Midbrain (tissue), 1 donor: ENCODE measurements at regions not wholly inside any gene's neighbourhood (a gene's known extent, or its start where the extent isn't known, plus 50 kb on each side); places are given as distances from the start of the nearest gene placed in this dataset.
"Not testable (repeated sequence)": the region's sequence is repeated elsewhere in the genome, so short reads cannot be mapped to it uniquely, and the experiment has no call there.

ENCODE experiments used
- DNase-seq: peaks from one replicate; lab custom pipeline; 2025; lab: John Stamatoyannopoulos, UW

- DNase-seq: no peak
Observed at GRCh38 chr13:50229960-50230661, 214.9 kb downstream of the KCNRG start.

GRCh38 chr13:50230662-50230978 lies 215.4 kb downstream of the KCNRG start:
- DNase-seq: no peak

- not testable (repeated sequence) for DNase-seq
Observed at GRCh38 chr13:50233574-50233973, 218.3 kb downstream of the KCNRG start.

GRCh38 chr13:50235604-50236342 lies 220.5 kb downstream of the KCNRG start:
- no peak for DNase-seq

- no peak for DNase-seq
Observed at GRCh38 chr13:50236898-50237318, 221.7 kb downstream of the KCNRG start.

- no peak for DNase-seq
Observed at GRCh38 chr13:50238922-50239321, 223.7 kb downstream of the KCNRG start.

- DNase-seq: no peak
Observed at GRCh38 chr13:50241479-50241878, 226.2 kb downstream of the KCNRG start.

GRCh38 chr13:50243931-50244330 lies 228.7 kb downstream of the KCNRG start:
- DNase-seq: no peak

- no peak for DNase-seq
Observed at GRCh38 chr13:50244355-50244712, 229.1 kb downstream of the KCNRG start.

GRCh38 chr13:50244713-50245574 lies 229.7 kb downstream of the KCNRG start:
- DNase-seq: no peak

GRCh38 chr13:50247223-50247622 lies 232.0 kb downstream of the KCNRG start:
- DNase-seq: no peak

- no peak for DNase-seq
Observed at GRCh38 chr13:50248516-50249143, 233.4 kb downstream of the KCNRG start.

- DNase-seq: no peak
Observed at GRCh38 chr13:50249144-50249521, 233.9 kb downstream of the KCNRG start.

GRCh38 chr13:50250401-50250800 lies 235.2 kb downstream of the KCNRG start:
- no peak for DNase-seq

GRCh38 chr13:50255639-50256038 lies 240.4 kb downstream of the KCNRG start:
- DNase-seq: no peak

GRCh38 chr13:50256536-50257321 lies 241.5 kb downstream of the KCNRG start:
- not testable (repeated sequence) for DNase-seq

GRCh38 chr13:50257646-50258045 lies 242.4 kb downstream of the KCNRG start:
- DNase-seq: no peak

- no peak for DNase-seq
Observed at GRCh38 chr13:50261130-50261901, 246.1 kb downstream of the KCNRG start.

GRCh38 chr13:50267066-50267465 lies 251.8 kb downstream of the KCNRG start:
- no peak for DNase-seq

- DNase-seq: no peak
Observed at GRCh38 chr13:50267917-50268316, 252.7 kb downstream of the KCNRG start.

- DNase-seq: no peak
Observed at GRCh38 chr13:50268500-50268899, 253.3 kb downstream of the KCNRG start.
